SK-N-SH (cell line): ENCODE measurements at regions not wholly inside any gene's neighbourhood (a gene's known extent, or its start where the extent isn't known, plus 50 kb on each side); places are given as distances from the start of the nearest gene placed in this dataset.
A peak's percentile ranks its signal among the peaks of the same experiment; 100 is the strongest.

Experiments
- CTCF ChIA-PET: fragments of 300-600, 350-600 bp; formaldehyde crosslinking; extraction: SDS; loops from one replicate; lab custom pipeline; 2021; lab: Yijun Ruan, JAX
- POLR2A ChIA-PET: fragments of 350-600 bp; sonication (Branson Sonifier 250); formaldehyde crosslinking; extraction: SDS; loops from one replicate; lab custom pipeline; 2020; ENCODE audit warnings: antibody characterized with exemption, inconsistent platforms; lab: Yijun Ruan, JAX
- DNase-seq: peaks from one replicate; pipeline ENCODE4 v3.0.0; 2012
- H2AFZ ChIP-seq: fragments of 200-600 bp; sonication (generic); 2 replicates; pipeline ENCODE4 v1.8.1; 2016; ENCODE audit warnings: antibody characterized with exemption, mild to moderate bottlenecking, low read depth
- H3F3A ChIP-seq: fragments of 200-600 bp; sonication (generic); replicated peaks from 2 replicates; pipeline ENCODE3; 2016; ENCODE audit warnings: antibody characterized with exemption, mild to moderate bottlenecking; ENCODE audit not compliant: insufficient read depth
- H3K27ac ChIP-seq, 2 experiments: fragments of 200-500 bp in 1 of 2; fragments of 200-600 bp in 1 of 2; sonication (Bioruptor generic) in 1 of 2; sonication (generic), shearing (Covaris generic) in 1 of 2; 2 replicates each; pipeline versions ENCODE4 v1.5.1 to v1.6.1; 2014 to 2016; ENCODE audit warnings: low read depth in 2 of 2, inconsistent platforms in 1 of 2, low read length in 1 of 2, mild to moderate bottlenecking in 1 of 2, mixed read lengths in 1 of 2
- H3K27me3 ChIP-seq: fragments of 200-600 bp; sonication (generic), shearing (Covaris generic); 2 replicates; pipeline ENCODE4 v1.6.1; 2016; ENCODE audit warnings: mixed run types; ENCODE audit not compliant: insufficient read depth
- H3K36me3 ChIP-seq, 2 experiments: fragments of 200-500 bp in 1 of 2; fragments of 200-600 bp in 1 of 2; sonication (Bioruptor generic) in 1 of 2; sonication (generic) in 1 of 2; replicated peaks in 1 of 2; 2 replicates each; pipeline versions ENCODE3 to v1.5.1; 2014 to 2016; ENCODE audit warnings: low read length in 1 of 2, mild to moderate bottlenecking in 1 of 2; ENCODE audit not compliant: insufficient read depth in 2 of 2, control insufficient read depth in 1 of 2
- H3K4me1 ChIP-seq, 2 experiments: fragments of 200-500 bp in 1 of 2; fragments of 200-600 bp in 1 of 2; sonication (Bioruptor generic) in 1 of 2; sonication (generic), shearing (Covaris generic) in 1 of 2; 2 replicates each; pipeline versions ENCODE4 v1.5.1 to v1.6.1; 2014 to 2016; ENCODE audit warnings: low read depth in 1 of 2, low read length in 1 of 2, mixed run types in 1 of 2; ENCODE audit not compliant: insufficient read depth in 2 of 2, control insufficient read depth in 1 of 2
- H3K4me2 ChIP-seq: fragments of 200-600 bp; sonication (generic), shearing (Covaris generic); 2 replicates; pipeline ENCODE4 v1.6.1; 2017; ENCODE audit warnings: mixed run types
- H3K4me3 ChIP-seq, 2 experiments: fragments of 200-500 bp in 1 of 2; fragments of 200-600 bp in 1 of 2; sonication (Bioruptor generic) in 1 of 2; sonication (generic), shearing (Covaris generic) in 1 of 2; 2 replicates each; pipeline versions ENCODE4 v1.5.1 to v1.8.1; 2014 to 2016; ENCODE audit warnings: low read depth in 2 of 2, inconsistent platforms in 1 of 2, low read length in 1 of 2, mild to moderate bottlenecking in 1 of 2, mixed read lengths in 1 of 2, moderate library complexity in 1 of 2
- H3K79me2 ChIP-seq: fragments of 200-600 bp; sonication (generic); 2 replicates; pipeline ENCODE4 v1.8.1; 2017; ENCODE audit warnings: mild to moderate bottlenecking; ENCODE audit not compliant: insufficient read depth
- H3K9ac ChIP-seq: fragments of 200-600 bp; sonication (generic); 2 replicates; pipeline ENCODE4 v1.6.1; 2017; ENCODE audit warnings: mixed run types
- H3K9me2 ChIP-seq: fragments of 200-600 bp; sonication (generic); 2 replicates; pipeline ENCODE4 v1.6.1; 2017; ENCODE audit warnings: mixed run types
- H3K9me3 ChIP-seq: fragments of 200-600 bp; sonication (generic); 2 replicates; pipeline ENCODE4 v1.6.1; 2017; ENCODE audit warnings: mixed run types, mild to moderate bottlenecking, moderate library complexity
- H4K20me1 ChIP-seq: fragments of 200-600 bp; sonication (generic); 2 replicates; pipeline ENCODE4 v1.6.1; 2017; ENCODE audit warnings: mild to moderate bottlenecking, mixed run types; ENCODE audit not compliant: insufficient read depth
- ELF1 ChIP-seq: IDR thresholded peaks from 2 replicates; pipeline ENCODE4 v1.4.0; 2012
- EZH2phosphoT487 ChIP-seq: fragments of 200-600 bp; sonication (generic); IDR thresholded peaks from 2 replicates; pipeline ENCODE4 v1.6.1; 2017; ENCODE audit warnings: low read depth, mixed run types, mild to moderate bottlenecking, antibody characterized with exemption, moderate library complexity, borderline replicate concordance
- FOXM1 ChIP-seq: IDR thresholded peaks from 2 replicates; pipeline ENCODE4 v1.4.0; 2012; ENCODE audit warnings: low read depth, mild to moderate bottlenecking
- GABPA ChIP-seq: IDR thresholded peaks from 2 replicates; pipeline ENCODE4 v1.4.0; 2012; ENCODE audit warnings: low read depth, mild to moderate bottlenecking
- GATA2 ChIP-seq: sonication (generic); formaldehyde crosslinking; IDR thresholded peaks from 2 replicates; pipeline ENCODE4 v1.5.0; 2020; ENCODE audit warnings: mild to moderate bottlenecking, missing genetic modification reagents
- JUND ChIP-seq: IDR thresholded peaks from 2 replicates; pipeline ENCODE4 v1.4.0; 2012
- MXI1 ChIP-seq: IDR thresholded peaks from 2 replicates; pipeline ENCODE4 v1.6.1; 2012; ENCODE audit warnings: mild to moderate bottlenecking, low read depth, low read length, improper control_type of control experiment
- NRF1 ChIP-seq: IDR thresholded peaks from 2 replicates; pipeline ENCODE4 v1.6.1; 2012; ENCODE audit warnings: low read depth, mild to moderate bottlenecking, low read length
- RAD21 ChIP-seq: IDR thresholded peaks from 2 replicates; pipeline ENCODE4 v1.6.1; 2012; ENCODE audit warnings: mild to moderate bottlenecking, low read length
- RCOR1 ChIP-seq: fragments of 150-350 bp; IDR thresholded peaks from 2 replicates; pipeline ENCODE4 v1.6.1; 2017; ENCODE audit warnings: antibody characterized with exemption, low read length
- RFX5 ChIP-seq: IDR thresholded peaks from 2 replicates; pipeline ENCODE4 v1.6.1; 2012; ENCODE audit warnings: mild to moderate bottlenecking, improper control_type of control experiment, low read length
- RXRA ChIP-seq: IDR thresholded peaks from 2 replicates; pipeline ENCODE4 v1.4.0; 2012; ENCODE audit warnings: low read depth, mild to moderate bottlenecking, borderline replicate concordance
- TAF1 ChIP-seq: IDR thresholded peaks from 2 replicates; pipeline ENCODE4 v1.6.1; 2012; ENCODE audit warnings: low read depth, mild to moderate bottlenecking, low read length, moderate library complexity, borderline replicate concordance
- TEAD4 ChIP-seq: IDR thresholded peaks from 2 replicates; pipeline ENCODE4 v1.4.0; 2012; ENCODE audit warnings: mild to moderate bottlenecking, borderline replicate concordance; ENCODE audit not compliant: insufficient read depth
- YY1 ChIP-seq: IDR thresholded peaks from 2 replicates; pipeline ENCODE4 v1.4.0; 2012; ENCODE audit warnings: low read depth, mild to moderate bottlenecking
- WGBS: methylation state at CpG from one replicate; pipeline ENCODE4 v1.1.6; 2017; ENCODE audit warnings: low lambda C conversion rate; 5-methylcytosine and 5-hydroxymethylcytosine counted together
- TF ChIP-seq, protein P1 (sequence below): IDR thresholded peaks from 2 replicates; pipeline ENCODE4 v1.4.0; 2012; ENCODE audit warnings: low read depth, borderline replicate concordance
- TF ChIP-seq, protein P2 (sequence below): IDR thresholded peaks from 2 replicates; pipeline ENCODE4; 2012
- TF ChIP-seq, protein P3 (sequence below): fragments of 150-350 bp; IDR thresholded peaks from 2 replicates; pipeline ENCODE4 v1.6.1; 2017; ENCODE audit warnings: antibody characterized with exemption, low read length, low read depth, borderline replicate concordance

DNA sequence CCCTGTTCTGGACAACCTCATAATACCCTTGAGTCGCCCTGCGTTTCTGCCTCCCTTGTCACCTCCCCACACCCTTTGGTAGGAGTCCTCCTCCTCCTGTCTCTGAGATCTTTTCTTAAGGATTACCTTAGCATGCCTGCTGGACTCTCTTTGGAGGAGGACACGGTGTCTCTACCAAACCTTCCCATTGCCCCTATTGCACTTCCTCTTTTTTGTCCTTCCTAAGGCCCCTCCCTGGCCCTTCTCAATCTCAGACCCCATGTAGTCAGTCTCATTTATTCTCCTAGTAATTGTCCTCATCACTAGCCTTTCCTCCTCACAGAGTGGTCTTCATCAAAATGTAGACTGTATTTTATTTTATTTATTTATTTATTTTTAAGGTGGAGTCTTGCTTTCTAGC, 335.0 kb upstream of the SFRP2 start:
- DNase-seq = no peak
- H3K36me3 ChIP-seq = no peaks in the 10 kb centered on the region
- H3K4me3 ChIP-seq = no peak overlapping the region
- CTCF ChIA-PET = no interaction called here
- no peaks in the 10 kb centered on the region for H3K9me3 ChIP-seq
- 5% methylated on average over 3 of the region's 3 CpGs for WGBS
- no peaks in the 10 kb centered on the region for H3K9me2 ChIP-seq
- no peak overlapping the region for H3K4me2 ChIP-seq
- peak overlapping the region in 1 of 2 experiments; percentile 41; a peak in 1 of 4 replicates for H3K27ac ChIP-seq
- H3K79me2 ChIP-seq = no peaks in the 10 kb centered on the region
- TF ChIP-seq TEAD4 (no peak), EZH2phosphoT487 (no peak), GATA2 (no peak), FOXM1 (no peak), RXRA (no peak), RCOR1 (no peak), TAF1 (no peak), JUND (no peak), NRF1 (no peak)
- TF ChIP-seq, protein P1, sequence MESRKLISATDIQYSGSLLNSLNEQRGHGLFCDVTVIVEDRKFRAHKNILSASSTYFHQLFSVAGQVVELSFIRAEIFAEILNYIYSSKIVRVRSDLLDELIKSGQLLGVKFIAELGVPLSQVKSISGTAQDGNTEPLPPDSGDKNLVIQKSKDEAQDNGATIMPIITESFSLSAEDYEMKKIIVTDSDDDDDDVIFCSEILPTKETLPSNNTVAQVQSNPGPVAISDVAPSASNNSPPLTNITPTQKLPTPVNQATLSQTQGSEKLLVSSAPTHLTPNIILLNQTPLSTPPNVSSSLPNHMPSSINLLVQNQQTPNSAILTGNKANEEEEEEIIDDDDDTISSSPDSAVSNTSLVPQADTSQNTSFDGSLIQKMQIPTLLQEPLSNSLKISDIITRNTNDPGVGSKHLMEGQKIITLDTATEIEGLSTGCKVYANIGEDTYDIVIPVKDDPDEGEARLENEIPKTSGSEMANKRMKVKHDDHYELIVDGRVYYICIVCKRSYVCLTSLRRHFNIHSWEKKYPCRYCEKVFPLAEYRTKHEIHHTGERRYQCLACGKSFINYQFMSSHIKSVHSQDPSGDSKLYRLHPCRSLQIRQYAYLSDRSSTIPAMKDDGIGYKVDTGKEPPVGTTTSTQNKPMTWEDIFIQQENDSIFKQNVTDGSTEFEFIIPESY = no peak
- TF ChIP-seq, protein P2, sequence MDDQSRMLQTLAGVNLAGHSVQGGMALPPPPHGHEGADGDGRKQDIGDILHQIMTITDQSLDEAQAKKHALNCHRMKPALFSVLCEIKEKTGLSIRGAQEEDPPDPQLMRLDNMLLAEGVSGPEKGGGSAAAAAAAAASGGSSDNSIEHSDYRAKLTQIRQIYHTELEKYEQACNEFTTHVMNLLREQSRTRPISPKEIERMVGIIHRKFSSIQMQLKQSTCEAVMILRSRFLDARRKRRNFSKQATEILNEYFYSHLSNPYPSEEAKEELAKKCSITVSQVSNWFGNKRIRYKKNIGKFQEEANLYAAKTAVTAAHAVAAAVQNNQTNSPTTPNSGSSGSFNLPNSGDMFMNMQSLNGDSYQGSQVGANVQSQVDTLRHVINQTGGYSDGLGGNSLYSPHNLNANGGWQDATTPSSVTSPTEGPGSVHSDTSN = no peak
- TF ChIP-seq, all 33 proteins: peak for 0
- H3K9ac ChIP-seq = no peak overlapping the region
- no peaks in the 10 kb centered on the region; the same call in 1 of the 2 replicates for H3K27me3 ChIP-seq
- no peak overlapping the region for H2AFZ ChIP-seq
- no peaks in the 10 kb centered on the region for H4K20me1 ChIP-seq
- POLR2A ChIA-PET = no interaction called here
- no peaks in the 10 kb centered on the region for H3K4me1 ChIP-seq
- no peaks in the 10 kb centered on the region for H3F3A ChIP-seq

DNA sequence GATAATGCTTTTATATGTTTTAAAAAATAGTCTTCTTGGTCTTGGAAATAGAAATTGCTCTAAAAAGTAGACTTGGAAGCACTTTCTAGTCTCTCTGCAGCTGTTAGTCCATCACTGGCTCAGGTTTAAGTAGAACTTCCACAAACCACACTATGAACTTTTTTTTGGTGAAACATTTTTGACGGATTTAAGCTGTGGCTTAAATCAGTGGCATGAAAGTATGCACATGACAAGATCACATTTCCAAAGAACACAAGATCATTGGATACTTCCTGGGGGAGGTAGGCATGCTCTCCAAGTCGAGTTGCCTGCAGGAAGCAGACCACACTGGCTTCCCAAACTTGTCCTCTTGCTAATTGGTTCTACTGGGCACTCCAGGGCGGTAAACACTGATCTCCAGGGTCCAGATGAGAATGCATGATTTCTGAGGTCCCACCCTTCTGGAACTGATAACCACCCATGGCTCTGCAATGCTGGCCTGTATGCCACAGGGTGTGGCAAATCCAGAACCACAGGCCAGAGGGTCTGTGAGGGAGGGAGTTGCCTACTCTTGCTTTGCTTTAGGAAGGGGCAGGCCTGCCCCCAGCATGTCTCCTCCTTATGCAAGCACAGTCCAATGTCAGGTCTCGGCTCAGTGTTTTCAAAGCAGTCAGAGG, 331.9 kb upstream of the SFRP2 start:
- Histone ChIP-seq H3F3A (no peaks in the 10 kb centered on the region), H2AFZ (no peak overlapping the region), H3K4me1 (no peaks in the 10 kb centered on the region), H3K27ac (no peak overlapping the region), H3K9ac (no peak overlapping the region), H3K4me3 (no peak overlapping the region), H3K36me3 (no peaks in the 10 kb centered on the region), H3K9me3 (no peaks in the 10 kb centered on the region), H4K20me1 (no peaks in the 10 kb centered on the region), H3K27me3 (no peaks in the 10 kb centered on the region; the same call in 1 of the 2 replicates), H3K9me2 (no peaks in the 10 kb centered on the region), H3K79me2 (no peaks in the 10 kb centered on the region), H3K4me2 (no peak overlapping the region)
- WGBS = 5% methylated on average over 4 of the region's 4 CpGs
- DNase-seq = no peak
- POLR2A ChIA-PET = no interaction called here
- CTCF ChIA-PET = no interaction called here
- no peak for TF ChIP-seq RFX5
- no peak for TF ChIP-seq YY1
- TF ChIP-seq ELF1 = no peak
- TF ChIP-seq EZH2phosphoT487 = no peak
- TF ChIP-seq RAD21 = no peak
- TF ChIP-seq, protein P1 = no peak
- no peak for TF ChIP-seq GABPA
- no peak for TF ChIP-seq MXI1
- TF ChIP-seq, protein P3, sequence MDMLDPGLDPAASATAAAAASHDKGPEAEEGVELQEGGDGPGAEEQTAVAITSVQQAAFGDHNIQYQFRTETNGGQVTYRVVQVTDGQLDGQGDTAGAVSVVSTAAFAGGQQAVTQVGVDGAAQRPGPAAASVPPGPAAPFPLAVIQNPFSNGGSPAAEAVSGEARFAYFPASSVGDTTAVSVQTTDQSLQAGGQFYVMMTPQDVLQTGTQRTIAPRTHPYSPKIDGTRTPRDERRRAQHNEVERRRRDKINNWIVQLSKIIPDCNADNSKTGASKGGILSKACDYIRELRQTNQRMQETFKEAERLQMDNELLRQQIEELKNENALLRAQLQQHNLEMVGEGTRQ = no peak
